Ascending aorta (tissue), 2 donors: ENCODE measurements at regions not wholly inside any gene's neighbourhood (a gene's known extent, or its start where the extent isn't known, plus 50 kb on each side); places are given as distances from the start of the nearest gene placed in this dataset.
"Not testable (repeated sequence)": the region's sequence is repeated elsewhere in the genome, so short reads cannot be mapped to it uniquely, and the experiment has no call there.

Experiments used
- DNase-seq, 2 donors: peaks; one replicate each; pipeline ENCODE4 v3.0.0-alpha.2; 2019; ENCODE audit warnings: low spot score in 2 of 2
- H3K27ac ChIP-seq, 2 donors: fragments of 200-600 bp; sonication (generic); one replicate each; pipeline ENCODE4 v1.5.1; 2016 to 2017; ENCODE audit warnings: mild to moderate bottlenecking in 1 of 2
- H3K27me3 ChIP-seq: fragments of 200-600 bp; sonication (generic); one replicate; pipeline ENCODE4 v1.5.1; 2017
- H3K36me3 ChIP-seq, 2 donors: fragments of 200-600 bp; sonication (generic); one replicate each; pipeline ENCODE4 v1.5.1; 2016
- H3K4me1 ChIP-seq, 2 donors: fragments of 200-600 bp; sonication (generic); one replicate each; pipeline ENCODE4 v1.5.1; 2016 to 2017; ENCODE audit warnings: mild to moderate bottlenecking in 1 of 2
- H3K4me3 ChIP-seq, 2 donors: fragments of 200-600 bp; sonication (generic); one replicate each; pipeline ENCODE4 v1.5.1; 2016 to 2017; ENCODE audit warnings: mild to moderate bottlenecking in 1 of 2
- H3K9me3 ChIP-seq, 2 donors: fragments of 200-600 bp; sonication (generic); one replicate each; pipeline ENCODE4 v1.5.1; 2016
- CTCF ChIP-seq, 3 experiments: fragments of 200-600 bp in 2 of 3; fragments of 450-650 bp in 1 of 3; sonication (generic) in 2 of 3; IDR thresholded peaks; one replicate each; pipeline ENCODE4 v1.5.1; 2016 to 2019; ENCODE audit warnings: antibody characterized with exemption in 3 of 3, mild to moderate bottlenecking in 1 of 3, moderate library complexity in 1 of 3
- intact Hi-C: fragments of 100-400 bp; cut with DNase I; formaldehyde crosslinking; loops from one replicate; pipeline ENCODE4 v1.15.1; 2023

- Histone ChIP-seq H3K4me3 (no peak overlapping the region), H3K27me3 (no peaks in the 10 kb centered on the region), H3K9me3 (no peaks in the 10 kb centered on the region), H3K36me3 (no peaks in the 10 kb centered on the region), H3K27ac (no peak overlapping the region), H3K4me1 (no peaks in the 10 kb centered on the region)
- no peak for DNase-seq
- intact Hi-C loops, result no loop called here
- no peak for TF ChIP-seq CTCF (IDR thresholded peaks at IDR 0.05)
Observed at GRCh38 chr7:65463184-65463583, 89.5 kb downstream of the ZNF92 start.

DNA sequence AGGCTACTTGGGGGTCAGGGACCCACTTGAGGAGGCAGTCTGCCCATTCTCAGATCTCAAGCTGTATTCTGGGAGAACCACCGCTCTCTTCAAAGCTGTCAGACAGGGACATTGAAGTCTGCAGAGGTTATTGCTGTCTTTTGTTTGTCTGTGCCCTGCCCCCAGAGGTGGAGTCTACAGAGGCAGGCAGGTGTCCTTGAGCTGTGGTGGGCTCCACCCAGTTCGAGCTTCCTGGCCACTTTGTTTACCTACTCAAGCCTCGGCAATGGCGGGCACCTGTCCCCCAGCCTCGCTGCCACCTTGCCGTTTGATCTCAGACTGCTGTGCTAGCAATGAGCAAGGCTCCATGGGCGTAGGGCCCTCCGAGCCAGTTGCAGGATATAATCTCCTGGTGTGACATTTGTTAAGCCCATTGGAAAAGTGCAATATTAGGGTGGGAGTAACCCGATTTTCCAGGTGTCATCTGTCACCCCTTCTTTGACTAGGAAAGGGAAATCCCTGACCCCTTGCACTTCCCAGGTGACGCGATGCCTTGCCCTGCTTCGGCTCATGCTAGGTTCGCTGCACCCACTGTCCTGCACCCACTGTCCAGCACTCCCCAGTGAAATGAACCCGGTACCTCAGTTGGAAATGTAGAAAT is 96.4 kb downstream of the ZNF92 start:
- not testable (repeated sequence) for H3K4me1 ChIP-seq, H3K27me3 ChIP-seq, H3K9me3 ChIP-seq

GRCh38 chr7:65471587-65471986 is 97.9 kb downstream of the ZNF92 start:
- Histone ChIP-seq H3K27ac (no peak overlapping the region), H3K4me3 (no peak overlapping the region), H3K27me3 (no peaks in the 10 kb centered on the region), H3K9me3 (no peaks in the 10 kb centered on the region), H3K4me1 (no peaks in the 10 kb centered on the region), H3K36me3 (no peaks in the 10 kb centered on the region)
- TF ChIP-seq CTCF (IDR thresholded peaks at IDR 0.05), result no peak
- intact Hi-C loops, result no loop called here
- DNase-seq, result no peak

More for the DNA sequence above, 96.4 kb downstream of the ZNF92 start:
- H3K4me3 ChIP-seq, intact Hi-C loops, H3K36me3 ChIP-seq, DNase-seq, H3K27ac ChIP-seq: not testable (repeated sequence)

DNA sequence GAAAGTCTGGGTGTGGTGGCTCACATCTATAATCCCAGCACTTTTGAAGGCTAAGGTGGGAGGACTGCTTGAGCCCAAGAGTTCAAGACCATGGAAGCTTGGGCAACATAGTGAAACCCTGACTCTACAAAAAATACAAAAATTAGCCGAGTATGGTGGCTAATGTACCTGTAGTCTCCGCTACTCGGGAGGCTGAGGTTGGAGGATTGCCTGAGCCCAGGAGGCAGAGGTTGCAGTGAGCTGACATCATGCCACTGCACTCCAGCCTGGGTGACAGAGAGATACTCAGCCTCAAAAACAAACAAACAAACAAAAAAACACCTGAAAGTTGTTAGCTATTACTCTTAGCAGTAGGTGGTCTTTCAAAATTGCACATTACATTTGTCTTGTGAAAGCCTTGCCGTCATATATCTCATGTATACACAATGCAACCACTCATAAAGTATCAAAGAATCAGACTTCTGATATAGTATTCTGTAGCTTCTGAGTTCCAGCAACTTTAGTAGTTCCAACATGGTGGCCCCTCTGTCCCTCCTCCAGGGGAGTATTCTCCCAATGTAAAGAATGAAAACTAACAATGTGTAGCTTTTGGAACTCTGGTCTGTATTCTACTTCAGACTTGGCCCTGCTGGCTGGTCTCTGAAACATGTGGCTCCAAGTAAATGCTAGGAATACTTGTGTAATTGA is 101.5 kb downstream of the ZNF92 start:
- Histone ChIP-seq H3K4me1 (no peaks in the 10 kb centered on the region), H3K27me3 (no peaks in the 10 kb centered on the region), H3K27ac (no peak overlapping the region), H3K36me3 (no peaks in the 10 kb centered on the region), H3K4me3 (no peak overlapping the region), H3K9me3 (no peaks in the 10 kb centered on the region)
- intact Hi-C loops, result no loop called here
- no peak for TF ChIP-seq CTCF (IDR thresholded peaks at IDR 0.05)
- DNase-seq, result no peak

DNA sequence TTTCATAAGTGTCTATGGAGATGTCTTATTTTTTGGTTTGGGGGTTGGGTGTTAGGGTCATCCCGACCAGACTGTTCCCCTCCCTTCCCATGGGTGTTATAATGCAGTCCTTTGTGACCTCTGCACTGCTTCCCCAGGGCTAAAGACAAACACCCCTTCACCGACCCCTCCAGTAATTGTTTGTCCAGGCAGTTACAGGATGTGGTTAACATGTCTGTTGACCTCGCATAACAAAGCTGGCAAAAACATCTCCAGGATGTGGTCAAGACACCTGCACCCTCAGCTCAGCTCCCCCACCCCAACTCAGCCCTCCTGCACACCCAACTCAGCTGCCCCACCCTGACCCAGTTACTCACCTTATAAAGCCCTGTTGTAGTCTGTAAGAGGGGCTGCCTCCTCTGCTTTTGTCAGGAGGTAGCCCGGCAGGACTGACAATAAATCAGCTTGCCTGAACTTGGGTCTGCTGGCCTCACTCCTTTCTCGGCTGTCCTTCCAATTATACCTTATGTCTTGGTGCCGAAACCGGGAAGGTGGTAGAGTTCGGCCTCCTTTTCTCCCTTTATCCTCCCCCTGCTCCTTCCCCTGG is 102.2 kb downstream of the ZNF92 start:
- H3K9me3 ChIP-seq, result no peaks in the 10 kb centered on the region
- no peak for DNase-seq
- H3K27me3 ChIP-seq, result no peaks in the 10 kb centered on the region
- no peaks in the 10 kb centered on the region for H3K36me3 ChIP-seq
- no peaks in the 10 kb centered on the region for H3K4me1 ChIP-seq
- H3K27ac ChIP-seq, result no peak overlapping the region
- intact Hi-C loops, result no loop called here
- no peak overlapping the region for H3K4me3 ChIP-seq
- TF ChIP-seq CTCF (IDR thresholded peaks at IDR 0.05), result no peak

- no peaks in the 10 kb centered on the region for H3K4me1 ChIP-seq
- H3K36me3 ChIP-seq, result no peaks in the 10 kb centered on the region
- intact Hi-C loops, result no loop called here
- no peak for TF ChIP-seq CTCF (IDR thresholded peaks at IDR 0.05)
- no peaks in the 10 kb centered on the region for H3K9me3 ChIP-seq
- H3K27ac ChIP-seq, result no peak overlapping the region
- no peak overlapping the region for H3K4me3 ChIP-seq
- DNase-seq, result no peak
- no peaks in the 10 kb centered on the region for H3K27me3 ChIP-seq
Observed at GRCh38 chr7:65477326-65477725, 103.7 kb downstream of the ZNF92 start.
